ENCODE measurements at regions not wholly inside any gene's neighbourhood (a gene's known extent, or its start where the extent isn't known, plus 50 kb on each side); places are given as distances from the start of the nearest gene placed in this dataset.

DNA sequence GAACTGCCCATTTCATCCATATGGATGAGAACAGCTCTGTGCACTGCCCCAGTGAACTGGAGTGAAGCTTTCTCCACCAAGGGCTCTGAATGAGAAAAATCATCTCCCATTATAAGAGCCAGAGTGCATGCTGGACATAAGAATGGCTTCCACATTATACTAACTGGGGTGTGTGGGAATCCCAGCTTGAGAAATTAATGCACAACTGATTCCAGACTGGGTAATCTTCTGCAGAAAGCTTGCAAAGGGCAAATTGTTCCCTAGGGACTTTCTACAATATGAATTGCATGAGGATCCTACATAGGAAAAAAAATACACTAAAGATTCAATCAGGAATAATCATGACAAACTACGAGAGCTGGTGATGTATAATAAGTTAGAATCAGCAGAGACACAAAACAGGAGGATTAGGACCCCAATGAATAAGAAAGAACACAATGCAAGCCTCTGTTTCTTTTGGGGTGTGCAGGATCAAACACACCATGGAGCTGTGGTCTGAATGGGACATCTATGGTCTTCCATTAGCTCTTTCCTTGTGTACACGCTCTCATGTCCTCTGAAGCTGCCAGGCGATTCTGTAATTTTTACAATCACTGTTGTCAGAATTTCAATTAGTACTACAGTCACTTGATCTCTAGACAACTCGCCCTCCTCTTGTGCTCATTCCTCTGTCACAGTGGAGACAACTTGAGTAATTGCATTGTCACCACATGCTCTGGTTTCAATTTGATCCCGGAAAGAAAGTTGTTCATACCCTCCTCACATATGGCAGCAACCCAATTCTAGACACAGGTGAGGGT, 1327.4 kb downstream of the GATA3 start:
- no peak for TF ChIP-seq CSDC2 (CRISPR knock-in tag; IDR thresholded peaks at IDR 0.05)
- no peak for TF ChIP-seq RARB (CRISPR knock-in tag; IDR thresholded peaks at IDR 0.05)
- TF ChIP-seq GLIS3 (CRISPR knock-in tag; IDR thresholded peaks at IDR 0.05), result no peak
- no peak for TF ChIP-seq SNAI2 (CRISPR knock-in tag; IDR thresholded peaks at IDR 0.05)
- no peak for TF ChIP-seq ZNF70 (CRISPR knock-in tag; IDR thresholded peaks at IDR 0.05)
- no peak for TF ChIP-seq BACH2 (CRISPR knock-in tag; IDR thresholded peaks at IDR 0.05; ENCODE audit: borderline replicate concordance)
- TF ChIP-seq, protein P1, sequence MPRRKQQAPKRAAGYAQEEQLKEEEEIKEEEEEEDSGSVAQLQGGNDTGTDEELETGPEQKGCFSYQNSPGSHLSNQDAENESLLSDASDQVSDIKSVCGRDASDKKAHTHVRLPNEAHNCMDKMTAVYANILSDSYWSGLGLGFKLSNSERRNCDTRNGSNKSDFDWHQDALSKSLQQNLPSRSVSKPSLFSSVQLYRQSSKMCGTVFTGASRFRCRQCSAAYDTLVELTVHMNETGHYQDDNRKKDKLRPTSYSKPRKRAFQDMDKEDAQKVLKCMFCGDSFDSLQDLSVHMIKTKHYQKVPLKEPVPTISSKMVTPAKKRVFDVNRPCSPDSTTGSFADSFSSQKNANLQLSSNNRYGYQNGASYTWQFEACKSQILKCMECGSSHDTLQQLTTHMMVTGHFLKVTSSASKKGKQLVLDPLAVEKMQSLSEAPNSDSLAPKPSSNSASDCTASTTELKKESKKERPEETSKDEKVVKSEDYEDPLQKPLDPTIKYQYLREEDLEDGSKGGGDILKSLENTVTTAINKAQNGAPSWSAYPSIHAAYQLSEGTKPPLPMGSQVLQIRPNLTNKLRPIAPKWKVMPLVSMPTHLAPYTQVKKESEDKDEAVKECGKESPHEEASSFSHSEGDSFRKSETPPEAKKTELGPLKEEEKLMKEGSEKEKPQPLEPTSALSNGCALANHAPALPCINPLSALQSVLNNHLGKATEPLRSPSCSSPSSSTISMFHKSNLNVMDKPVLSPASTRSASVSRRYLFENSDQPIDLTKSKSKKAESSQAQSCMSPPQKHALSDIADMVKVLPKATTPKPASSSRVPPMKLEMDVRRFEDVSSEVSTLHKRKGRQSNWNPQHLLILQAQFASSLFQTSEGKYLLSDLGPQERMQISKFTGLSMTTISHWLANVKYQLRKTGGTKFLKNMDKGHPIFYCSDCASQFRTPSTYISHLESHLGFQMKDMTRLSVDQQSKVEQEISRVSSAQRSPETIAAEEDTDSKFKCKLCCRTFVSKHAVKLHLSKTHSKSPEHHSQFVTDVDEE (CRISPR knock-in tag; IDR thresholded peaks at IDR 0.05), result no peak
- TF ChIP-seq, protein P2, sequence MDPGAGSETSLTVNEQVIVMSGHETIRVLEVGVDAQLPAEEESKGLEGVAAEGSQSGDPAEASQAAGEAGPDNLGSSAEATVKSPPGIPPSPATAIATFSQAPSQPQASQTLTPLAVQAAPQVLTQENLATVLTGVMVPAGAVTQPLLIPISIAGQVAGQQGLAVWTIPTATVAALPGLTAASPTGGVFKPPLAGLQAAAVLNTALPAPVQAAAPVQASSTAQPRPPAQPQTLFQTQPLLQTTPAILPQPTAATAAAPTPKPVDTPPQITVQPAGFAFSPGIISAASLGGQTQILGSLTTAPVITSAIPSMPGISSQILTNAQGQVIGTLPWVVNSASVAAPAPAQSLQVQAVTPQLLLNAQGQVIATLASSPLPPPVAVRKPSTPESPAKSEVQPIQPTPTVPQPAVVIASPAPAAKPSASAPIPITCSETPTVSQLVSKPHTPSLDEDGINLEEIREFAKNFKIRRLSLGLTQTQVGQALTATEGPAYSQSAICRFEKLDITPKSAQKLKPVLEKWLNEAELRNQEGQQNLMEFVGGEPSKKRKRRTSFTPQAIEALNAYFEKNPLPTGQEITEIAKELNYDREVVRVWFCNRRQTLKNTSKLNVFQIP (CRISPR knock-in tag; IDR thresholded peaks at IDR 0.05; ENCODE audit: borderline replicate concordance, low read depth), result no peak
- TF ChIP-seq PPARA (CRISPR knock-in tag; IDR thresholded peaks at IDR 0.05; ENCODE audit: borderline replicate concordance), result no peak
- TF ChIP-seq, protein P3, sequence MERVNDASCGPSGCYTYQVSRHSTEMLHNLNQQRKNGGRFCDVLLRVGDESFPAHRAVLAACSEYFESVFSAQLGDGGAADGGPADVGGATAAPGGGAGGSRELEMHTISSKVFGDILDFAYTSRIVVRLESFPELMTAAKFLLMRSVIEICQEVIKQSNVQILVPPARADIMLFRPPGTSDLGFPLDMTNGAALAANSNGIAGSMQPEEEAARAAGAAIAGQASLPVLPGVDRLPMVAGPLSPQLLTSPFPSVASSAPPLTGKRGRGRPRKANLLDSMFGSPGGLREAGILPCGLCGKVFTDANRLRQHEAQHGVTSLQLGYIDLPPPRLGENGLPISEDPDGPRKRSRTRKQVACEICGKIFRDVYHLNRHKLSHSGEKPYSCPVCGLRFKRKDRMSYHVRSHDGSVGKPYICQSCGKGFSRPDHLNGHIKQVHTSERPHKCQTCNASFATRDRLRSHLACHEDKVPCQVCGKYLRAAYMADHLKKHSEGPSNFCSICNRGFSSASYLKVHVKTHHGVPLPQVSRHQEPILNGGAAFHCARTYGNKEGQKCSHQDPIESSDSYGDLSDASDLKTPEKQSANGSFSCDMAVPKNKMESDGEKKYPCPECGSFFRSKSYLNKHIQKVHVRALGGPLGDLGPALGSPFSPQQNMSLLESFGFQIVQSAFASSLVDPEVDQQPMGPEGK (CRISPR knock-in tag; IDR thresholded peaks at IDR 0.05; ENCODE audit: borderline replicate concordance), result no peak
- TF ChIP-seq ESRRG (CRISPR knock-in tag; IDR thresholded peaks at IDR 0.05), result no peak
- no peak for TF ChIP-seq TCF4 (CRISPR knock-in tag; IDR thresholded peaks at IDR 0.05; ENCODE audit: borderline replicate concordance)
- no peak for TF ChIP-seq ZFP3 (CRISPR knock-in tag; IDR thresholded peaks at IDR 0.05)
- no peak for TF ChIP-seq ZC3H10 (CRISPR knock-in tag; IDR thresholded peaks at IDR 0.05)
- ATAC-seq, result no peak

DNA sequence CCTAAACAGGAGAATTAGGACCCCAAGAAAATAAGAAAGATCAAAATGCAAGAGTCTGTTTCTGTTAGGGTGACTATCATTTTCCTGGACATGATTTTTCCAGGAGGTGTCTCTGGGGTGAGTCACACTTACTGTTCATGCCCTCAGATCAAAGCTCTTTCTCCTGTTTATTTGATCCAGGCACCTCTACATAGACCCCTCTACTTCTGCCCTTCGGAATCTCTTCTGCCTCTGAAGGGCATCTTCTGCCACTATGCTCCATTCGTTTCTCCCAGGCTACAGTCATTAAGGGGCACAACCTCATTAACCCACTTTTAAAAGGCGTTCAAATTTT, 1328.0 kb downstream of the GATA3 start:
- TF ChIP-seq, protein P2 (CRISPR knock-in tag; IDR thresholded peaks at IDR 0.05; ENCODE audit: borderline replicate concordance, low read depth), result no peak
- TF ChIP-seq ZNF565 (CRISPR knock-in tag; conservative IDR thresholded peaks at IDR 0.05; ENCODE audit: low read depth), result no peak
- TF ChIP-seq, protein P1 (CRISPR knock-in tag; IDR thresholded peaks at IDR 0.05), result no peak
- TF ChIP-seq CSRNP3 (CRISPR knock-in tag; IDR thresholded peaks at IDR 0.05), result no peak
- TF ChIP-seq ZFP30 (CRISPR knock-in tag; IDR thresholded peaks at IDR 0.05), result no peak
- no peak for TF ChIP-seq GLIS3 (CRISPR knock-in tag; IDR thresholded peaks at IDR 0.05)
- no peak for TF ChIP-seq ZFP3 (CRISPR knock-in tag; IDR thresholded peaks at IDR 0.05)
- no peak for TF ChIP-seq ARNTL (CRISPR knock-in tag; IDR thresholded peaks at IDR 0.05; ENCODE audit: borderline replicate concordance, low read depth)
- TF ChIP-seq OSR1 (CRISPR knock-in tag; IDR thresholded peaks at IDR 0.05), result no peak
- no peak for TF ChIP-seq ISL1 (CRISPR knock-in tag; IDR thresholded peaks at IDR 0.05)
- no peak for TF ChIP-seq BACH2 (CRISPR knock-in tag; IDR thresholded peaks at IDR 0.05; ENCODE audit: borderline replicate concordance)
- TF ChIP-seq TCF4 (CRISPR knock-in tag; IDR thresholded peaks at IDR 0.05; ENCODE audit: borderline replicate concordance), result no peak
- no peak for TF ChIP-seq ZC3H10 (CRISPR knock-in tag; IDR thresholded peaks at IDR 0.05)
- TF ChIP-seq RARB (CRISPR knock-in tag; IDR thresholded peaks at IDR 0.05), result no peak
- no peak for TF ChIP-seq ESRRG (CRISPR knock-in tag; IDR thresholded peaks at IDR 0.05)
- TF ChIP-seq CREB5 (CRISPR knock-in tag; IDR thresholded peaks at IDR 0.05; ENCODE audit: low read depth), result no peak
- ATAC-seq, result no peak
